ENCODE measurements at regions not wholly inside any gene's neighbourhood (a gene's known extent, or its start where the extent isn't known, plus 50 kb on each side); places are given as distances from the start of the nearest gene placed in this dataset.

GRCh38 chr2:71793926-71794325 lies 340.6 kb downstream of the DYSF start:
- no peak for DNase-seq (ENCODE audit: low read depth in 2 of 2)

DNA sequence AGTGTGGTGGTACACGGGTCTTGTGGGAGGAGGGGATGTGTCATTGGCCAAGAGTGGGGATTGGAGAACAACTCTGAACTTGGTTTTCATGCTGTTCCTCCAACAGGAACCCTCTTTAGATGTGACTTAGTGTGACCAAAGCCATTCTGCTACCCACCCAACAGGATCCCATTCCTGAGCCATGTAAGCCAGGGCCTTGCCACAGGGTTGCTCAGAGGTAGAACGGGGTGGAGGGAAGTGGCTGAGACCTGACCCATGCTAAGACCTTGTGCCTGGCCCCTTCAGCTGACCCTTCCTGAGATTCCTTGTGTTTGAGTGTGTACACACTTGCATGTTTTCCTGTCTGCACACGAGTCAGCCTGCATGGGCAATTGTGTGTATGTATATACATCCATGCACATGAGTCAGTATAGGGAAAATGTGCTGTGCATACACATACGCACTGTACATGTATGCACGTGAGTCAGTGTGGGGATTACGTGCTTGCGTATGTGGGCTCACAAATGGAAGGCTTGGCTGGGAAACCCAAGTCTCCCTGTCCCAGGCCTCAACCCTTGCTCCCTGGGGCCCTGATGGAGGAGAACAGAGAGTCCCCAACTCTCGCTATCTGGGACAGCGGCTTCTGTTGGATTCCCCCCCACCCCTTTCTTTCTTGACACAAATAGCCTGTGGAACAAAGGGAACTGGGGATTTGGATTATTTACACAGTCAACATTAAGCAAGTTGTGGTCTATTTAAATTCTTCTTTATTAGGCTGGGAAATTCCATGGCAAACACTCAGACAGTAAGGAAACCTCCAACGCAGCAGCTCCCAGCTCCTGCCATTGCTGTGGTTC lies 339.8 kb downstream of the DYSF start:
- no peak for DNase-seq (ENCODE audit: low read depth in 2 of 2)

DNA sequence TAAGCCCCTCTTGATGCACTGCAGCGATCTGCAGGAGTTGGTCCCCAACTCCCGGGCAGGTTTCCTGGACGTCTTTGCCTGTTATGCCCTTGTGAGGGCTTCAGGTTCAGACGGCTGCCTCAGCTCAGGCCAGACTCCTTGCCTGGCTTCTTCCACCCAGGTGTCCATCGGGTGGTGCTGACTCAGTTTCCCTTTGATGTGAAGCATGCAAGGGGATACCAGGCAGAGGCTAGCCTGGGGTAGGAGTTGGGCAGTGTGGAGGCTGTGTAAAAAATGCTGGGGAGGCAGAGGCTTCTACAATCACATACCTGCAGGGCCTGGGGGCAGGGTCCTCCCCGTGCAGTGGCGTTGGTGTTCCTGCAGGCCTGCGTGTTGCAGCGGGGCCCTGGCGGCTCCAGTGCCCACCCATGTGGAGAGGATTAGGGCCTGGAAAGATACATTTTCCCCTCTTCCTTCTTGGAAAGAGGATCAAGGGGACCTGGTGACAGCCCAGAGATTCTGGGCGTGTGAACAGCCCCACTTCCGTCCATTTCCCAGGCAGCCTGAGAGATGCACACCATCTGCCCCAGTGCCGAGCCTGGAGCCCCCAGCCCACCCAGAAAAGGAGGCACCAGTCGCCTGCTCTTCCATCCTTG lies 338.3 kb downstream of the DYSF start:
- no peak for DNase-seq (ENCODE audit: low read depth in 2 of 2)

GRCh38 chr2:71791061-71791450 lies 337.7 kb downstream of the DYSF start:
- DNase-seq (ENCODE audit: low read depth in 2 of 2) = no peak

DNA sequence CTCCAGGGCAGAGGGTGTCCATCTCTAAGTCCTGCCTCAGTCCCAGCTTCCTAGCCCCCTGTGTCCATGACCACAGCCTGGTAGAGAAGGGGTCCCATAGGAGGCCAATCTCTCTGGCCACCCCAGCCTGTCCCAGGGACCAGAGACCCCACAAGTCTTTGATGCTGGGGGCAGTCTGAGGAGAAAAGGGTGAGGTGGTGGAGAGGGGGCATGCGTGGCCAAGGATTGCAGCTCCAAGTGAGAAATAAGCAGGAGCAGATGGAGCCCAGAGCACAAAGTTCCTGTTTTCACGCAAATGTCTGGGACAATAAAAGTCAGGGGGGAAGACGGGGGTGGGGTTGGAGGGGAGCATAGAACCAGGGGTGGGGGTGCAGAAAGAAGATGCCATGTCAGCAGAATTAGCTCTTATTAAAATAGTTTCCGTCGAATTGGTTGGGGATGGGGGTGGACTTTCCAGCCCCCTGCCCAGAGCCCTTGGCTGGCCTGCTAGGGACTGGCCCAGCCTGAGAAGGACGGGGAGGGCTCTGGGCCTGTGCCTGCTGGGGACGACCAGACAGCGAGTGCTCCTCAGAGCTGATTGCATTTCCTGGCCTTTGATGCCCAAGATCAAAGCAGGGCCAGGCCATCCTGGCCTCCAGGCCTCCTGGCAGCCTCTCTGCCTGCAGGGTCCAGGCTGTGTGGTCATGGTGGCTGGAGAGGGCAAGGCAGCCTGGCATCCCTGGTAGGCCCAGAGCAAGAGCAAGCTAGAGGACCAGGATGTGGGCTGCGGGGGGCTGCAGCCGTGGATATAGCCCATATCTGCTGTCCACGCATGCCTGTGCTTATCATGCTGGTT lies 337.1 kb downstream of the DYSF start:
- no peak for DNase-seq (ENCODE audit: low read depth in 2 of 2)

GRCh38 chr2:71789556-71790204 lies 336.3 kb downstream of the DYSF start:
- DNase-seq (ENCODE audit: low read depth in 2 of 2) = no peak

DNA sequence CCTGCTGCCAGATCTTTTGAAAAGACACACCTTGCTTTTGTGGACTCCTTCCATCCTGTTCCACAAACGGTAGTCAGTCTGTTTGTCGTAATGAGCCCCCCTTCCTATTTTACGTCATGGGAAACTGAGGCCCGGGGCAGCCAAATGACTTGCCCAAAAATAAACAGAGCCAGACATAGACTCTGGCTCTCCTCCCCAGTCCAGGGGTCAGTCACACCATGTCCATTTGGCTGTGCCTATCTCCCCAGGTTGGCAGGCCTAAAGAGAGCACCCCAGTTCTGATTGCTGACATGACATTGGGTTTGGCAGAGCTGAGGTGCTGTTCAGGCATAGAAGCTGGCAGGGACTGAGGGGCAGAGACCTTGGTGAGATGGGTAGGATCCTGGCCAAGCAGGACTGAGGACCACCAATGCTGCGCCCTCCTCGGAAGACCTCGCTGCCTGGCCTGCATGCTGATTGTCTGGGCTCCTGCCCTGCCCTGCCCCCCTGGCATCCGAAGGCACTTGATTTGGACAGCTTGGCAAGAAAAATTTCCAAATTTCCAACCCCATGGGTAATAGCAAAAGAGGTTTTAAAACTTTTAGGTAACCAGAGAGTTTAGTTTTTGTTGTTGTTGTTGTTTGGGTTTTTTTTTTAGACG lies 335.4 kb downstream of the DYSF start:
- no peak for DNase-seq (ENCODE audit: low read depth in 2 of 2)

GRCh38 chr2:71788186-71788525 lies 334.8 kb downstream of the DYSF start:
- no peak for DNase-seq (ENCODE audit: low read depth in 2 of 2)

- DNase-seq (ENCODE audit: low read depth in 2 of 2) = no peak
Observed at GRCh38 chr2:71787476-71788185, 334.3 kb downstream of the DYSF start.

GRCh38 chr2:71787108-71787415 lies 333.7 kb downstream of the DYSF start:
- no peak for DNase-seq (ENCODE audit: low read depth in 2 of 2)

DNA sequence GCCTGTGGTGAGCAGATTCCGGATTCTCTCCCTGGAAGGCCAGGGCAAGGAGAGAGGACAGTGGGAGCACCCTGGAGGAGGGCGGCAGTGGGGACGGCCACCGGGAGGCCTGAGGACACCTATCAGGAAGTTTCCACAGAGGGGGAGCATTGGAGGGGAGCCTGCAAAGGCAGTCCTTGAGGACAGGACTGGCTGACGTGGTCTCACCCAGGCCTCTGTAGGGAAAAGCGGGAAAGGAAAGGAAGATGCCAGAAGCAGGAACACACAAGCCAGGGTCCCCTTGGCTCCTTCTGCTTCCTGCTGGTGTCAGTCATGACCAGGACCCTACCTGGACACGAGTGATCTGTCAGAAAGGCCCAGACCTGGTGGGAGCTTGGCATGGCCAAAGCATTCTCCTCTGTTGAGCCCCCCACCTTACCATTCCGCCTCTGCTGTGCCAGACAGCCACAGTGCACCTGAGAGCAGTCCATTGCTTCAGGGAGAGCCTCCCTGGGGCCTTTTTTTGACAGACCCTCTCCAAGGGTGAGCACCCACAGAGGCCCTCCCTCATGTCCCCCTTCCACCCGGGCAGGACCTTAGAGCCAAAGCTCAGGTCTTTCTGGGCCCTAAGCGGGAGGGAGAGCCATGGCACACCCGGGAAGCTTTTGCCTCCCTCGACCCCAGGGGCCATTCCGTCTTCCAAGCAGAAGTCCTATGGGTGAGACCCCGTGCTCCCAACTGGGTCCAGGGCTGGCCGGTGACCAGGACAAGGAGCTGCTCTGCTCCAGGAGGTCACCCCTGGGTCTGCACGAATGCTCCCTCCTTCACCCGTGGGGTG lies 333.1 kb downstream of the DYSF start:
- no peak for DNase-seq (ENCODE audit: low read depth in 2 of 2)

DNA sequence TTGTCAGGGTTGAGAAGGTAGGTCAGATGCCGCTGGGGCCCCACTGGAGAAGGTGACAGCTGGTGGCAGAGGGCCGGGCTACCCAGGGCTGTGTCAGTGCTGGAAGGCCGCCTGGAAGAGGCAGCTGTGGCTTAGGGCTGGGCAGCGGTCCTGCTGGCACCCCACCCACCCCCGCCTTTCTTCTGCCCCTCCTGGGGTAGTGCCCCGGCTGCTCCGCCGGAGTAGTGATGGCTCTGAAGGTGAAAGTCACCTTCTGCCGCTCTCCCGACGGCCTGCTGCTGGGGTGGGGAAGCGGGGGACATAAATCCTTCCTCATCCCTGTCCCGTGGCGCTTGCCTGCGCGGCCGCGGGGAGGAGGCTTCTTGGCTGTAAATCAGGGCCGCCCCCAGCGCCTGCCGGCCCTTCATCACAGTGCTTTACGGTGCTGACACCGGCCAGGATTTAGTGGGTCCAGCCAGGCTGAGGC lies 332.2 kb downstream of the DYSF start:
- no peak for DNase-seq (ENCODE audit: low read depth in 2 of 2)

GRCh38 chr2:71784734-71785511 lies 331.6 kb downstream of the DYSF start:
- DNase-seq (ENCODE audit: low read depth in 2 of 2) = no peak

DNA sequence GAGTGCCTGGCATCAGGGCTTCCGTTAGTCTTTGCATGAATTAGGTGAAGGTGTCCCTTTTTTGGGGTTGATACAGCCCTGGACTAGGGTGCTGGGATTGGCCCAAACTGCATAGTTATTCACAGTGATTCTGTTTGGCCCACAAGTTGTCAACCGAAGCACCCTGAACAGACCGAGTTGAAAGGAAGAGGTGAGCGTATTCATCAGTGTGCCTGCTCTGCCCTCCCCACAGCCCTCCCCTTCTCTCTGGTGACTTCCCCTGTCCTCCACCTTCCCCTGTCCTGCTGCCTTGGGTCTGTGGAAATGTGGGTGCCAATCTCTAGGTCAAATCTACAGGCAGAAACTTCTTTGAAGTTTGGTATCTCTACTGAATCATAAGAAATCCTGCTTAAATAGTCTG lies 330.5 kb downstream of the DYSF start:
- DNase-seq (ENCODE audit: low read depth in 2 of 2) = no peak

DNA sequence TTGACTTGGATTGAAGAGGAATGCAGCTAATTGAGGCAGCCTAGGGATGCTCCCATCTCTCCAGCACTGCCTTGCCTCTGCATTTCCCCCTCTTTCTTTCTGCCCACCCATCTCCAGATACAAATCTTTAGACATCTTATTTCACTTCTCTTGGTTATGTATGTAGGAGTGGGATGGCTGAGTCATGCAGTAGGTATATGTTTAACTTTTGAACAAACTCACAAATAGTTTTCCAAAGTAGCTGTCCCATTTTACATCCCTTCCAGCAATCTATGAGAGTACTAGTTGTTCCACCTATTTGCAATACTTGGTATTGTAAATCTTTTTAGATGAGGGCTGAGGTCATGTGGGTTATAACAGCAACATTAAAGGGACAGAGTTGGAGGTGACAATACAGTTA lies 329.9 kb downstream of the DYSF start:
- no peak for DNase-seq (ENCODE audit: low read depth in 2 of 2)

DNA sequence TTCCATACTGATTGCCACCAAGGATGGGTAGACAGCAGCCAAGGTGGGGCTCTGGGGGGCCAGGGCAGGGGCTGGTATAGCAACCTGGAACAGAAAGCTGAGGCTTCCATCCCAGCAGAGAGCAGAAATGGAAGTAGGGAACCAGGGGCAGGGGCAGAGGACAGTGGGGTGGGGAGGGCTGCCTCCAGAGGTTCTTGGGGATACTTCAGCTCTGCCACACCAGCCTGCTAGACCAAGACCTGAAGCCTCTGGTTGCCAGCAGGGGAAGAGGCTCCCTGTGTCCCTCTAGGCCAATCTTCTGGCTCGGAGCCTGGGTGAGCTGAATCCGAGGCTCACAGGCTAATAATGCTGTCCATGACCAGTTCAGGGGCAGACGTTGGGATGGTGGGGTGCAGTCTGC lies 329.0 kb downstream of the DYSF start:
- no peak for DNase-seq (ENCODE audit: low read depth in 2 of 2)

- no peak for DNase-seq (ENCODE audit: low read depth in 2 of 2)
Observed at GRCh38 chr2:71781695-71782228, 328.4 kb downstream of the DYSF start.

DNA sequence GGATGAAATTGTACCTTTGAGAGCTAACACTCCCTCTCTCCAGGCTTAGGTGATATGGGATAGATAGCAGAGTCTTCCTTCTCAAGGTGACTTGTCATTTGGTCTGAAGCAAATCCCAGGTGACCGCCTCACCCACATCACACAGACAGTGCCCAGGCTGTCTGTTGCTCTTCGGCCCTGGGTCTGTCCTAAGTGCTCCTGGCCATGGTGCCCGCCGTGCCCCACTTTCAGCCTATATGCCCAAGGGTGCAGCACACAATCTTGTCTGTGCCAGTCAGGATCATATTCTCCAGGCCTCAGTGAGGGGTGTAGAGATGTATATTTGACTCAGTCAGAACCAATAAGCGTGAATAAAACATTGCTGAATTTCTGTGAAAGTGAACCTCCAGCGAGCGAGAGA lies 326.8 kb downstream of the DYSF start:
- DNase-seq (ENCODE audit: low read depth in 2 of 2) = no peak

- DNase-seq (ENCODE audit: low read depth in 2 of 2) = no peak
Observed at GRCh38 chr2:71779774-71780105, 326.4 kb downstream of the DYSF start.
